ENCODE measurements at regions not wholly inside any gene's neighbourhood (a gene's known extent, or its start where the extent isn't known, plus 50 kb on each side); places are given as distances from the start of the nearest gene placed in this dataset.
"Not testable (repeated sequence)": the region's sequence is repeated elsewhere in the genome, so short reads cannot be mapped to it uniquely, and the experiment has no call there.

GRCh38 chr12:17206553-17206952, 600.6 kb upstream of the LMO3 start:
- no peak for DNase-seq

GRCh38 chr12:17204289-17205054, 598.5 kb upstream of the LMO3 start:
- DNase-seq = no peak

- no peak for DNase-seq
These were observed 597.5 kb upstream of the LMO3 start for GRCh38 chr12:17203497-17203896.

DNA sequence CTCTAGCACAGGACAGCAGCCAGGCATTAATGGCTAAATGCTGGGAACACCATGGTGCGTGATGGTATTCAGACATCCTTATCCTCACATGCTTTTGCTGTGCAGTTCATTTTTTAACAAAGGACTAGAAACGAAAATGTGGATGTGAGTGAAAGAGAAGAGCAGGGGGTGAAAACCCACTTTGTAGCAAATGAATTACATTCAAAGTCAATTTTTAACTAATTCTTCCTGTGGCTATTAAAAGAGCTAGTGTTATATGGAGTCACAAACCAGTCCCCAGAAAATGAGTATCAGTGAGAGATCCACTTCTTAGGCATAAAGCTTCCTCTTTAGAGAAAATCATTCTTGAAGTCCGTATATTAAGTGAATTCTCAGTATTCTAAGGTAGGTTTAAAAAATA, 592.0 kb upstream of the LMO3 start:
- DNase-seq = no peak

GRCh38 chr12:17192721-17193120, 586.8 kb upstream of the LMO3 start:
- no peak for DNase-seq

DNA sequence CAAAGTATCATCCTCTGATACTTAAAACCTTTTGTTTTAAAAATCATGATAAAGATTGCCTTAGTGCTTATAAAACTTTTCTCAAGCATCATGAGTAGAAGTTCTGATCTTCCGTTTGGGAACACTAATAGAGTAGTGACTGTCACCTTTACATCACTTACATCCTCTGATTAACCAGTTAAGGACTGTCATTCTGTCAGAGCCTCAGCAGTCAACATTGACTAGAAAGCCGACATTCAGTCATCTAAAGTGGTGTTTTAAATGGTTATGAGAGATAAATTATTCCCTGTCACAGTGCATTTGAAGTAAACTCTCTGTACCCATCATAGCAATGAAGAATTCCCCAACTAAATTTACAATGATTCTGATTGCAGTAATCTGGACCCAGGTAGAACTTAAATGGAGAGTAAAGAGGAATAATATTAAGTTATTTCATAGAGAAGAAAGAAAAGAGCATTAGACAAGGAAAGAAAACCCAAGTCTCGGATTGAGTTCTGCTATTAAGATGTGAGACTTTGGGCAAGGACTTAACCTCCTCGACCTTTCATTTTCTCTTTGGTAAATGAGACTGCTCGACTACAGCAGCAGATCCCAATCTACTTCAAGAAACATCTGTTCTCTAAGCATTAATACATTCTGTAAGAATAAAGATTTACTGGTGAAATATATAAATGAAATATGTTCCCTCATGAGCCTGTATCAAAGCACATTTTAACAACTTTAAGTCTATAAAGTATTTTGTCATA, 563.9 kb upstream of the LMO3 start:
- DNase-seq = no peak

- DNase-seq = no peak
These were observed 553.7 kb upstream of the LMO3 start for GRCh38 chr12:17159506-17160300.

DNA sequence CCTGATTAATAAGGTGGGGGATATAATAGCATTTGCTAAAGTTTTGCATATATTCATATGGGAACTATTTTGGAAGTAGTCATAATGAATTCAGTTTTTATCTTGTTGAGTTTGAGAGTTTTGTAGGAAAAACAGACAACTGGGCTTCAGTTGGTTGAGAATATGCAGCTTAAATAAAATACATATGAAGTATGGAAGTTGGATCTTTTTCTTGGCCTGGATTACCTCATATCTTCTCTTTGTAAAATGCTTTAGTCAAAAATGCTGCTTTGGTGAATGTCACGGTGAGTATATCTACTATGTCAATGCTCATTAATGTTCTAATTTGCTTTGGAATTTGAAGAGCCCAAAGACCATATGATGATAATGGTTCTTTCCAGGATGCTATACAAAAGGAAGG, 552.2 kb upstream of the LMO3 start:
- DNase-seq = no peak

DNA sequence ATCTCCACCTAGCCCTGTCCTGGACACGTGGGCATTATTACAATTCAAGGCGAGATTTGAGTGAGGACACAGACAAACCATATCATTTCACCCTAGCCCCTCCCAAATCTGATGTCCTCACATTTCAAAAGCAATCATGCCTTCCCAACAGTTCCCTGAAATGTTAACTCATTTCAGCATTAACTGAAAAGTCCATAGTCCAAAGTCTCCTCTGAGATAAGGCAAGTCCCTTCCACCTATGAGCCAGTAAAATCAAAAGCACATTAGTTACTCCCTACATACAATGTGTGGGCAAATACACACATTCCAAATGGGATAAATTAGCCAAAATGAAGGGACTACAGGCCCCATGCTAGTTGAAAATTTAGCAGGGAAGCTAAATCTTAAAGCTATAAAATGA, 546.0 kb upstream of the LMO3 start:
- DNase-seq = no peak

DNA sequence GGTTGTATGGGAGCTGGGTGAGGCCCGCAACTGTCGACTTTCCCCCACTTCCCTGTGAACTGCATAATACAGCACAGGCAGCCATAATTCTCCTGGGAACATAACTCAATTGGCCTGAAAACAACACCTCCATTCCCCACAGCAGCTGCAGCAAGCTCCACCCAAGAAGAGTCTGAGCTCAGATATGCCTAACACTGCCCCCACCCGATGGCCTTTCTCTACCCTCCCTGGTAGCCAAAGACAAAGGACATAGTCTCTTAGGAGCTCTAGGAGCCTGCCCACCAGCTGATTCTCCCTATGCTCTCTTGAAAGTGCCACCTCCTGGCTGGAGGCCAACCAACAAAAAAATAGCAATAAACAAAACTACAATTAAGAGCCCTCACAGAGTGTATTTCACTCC, 542.7 kb upstream of the LMO3 start:
- DNase-seq = no peak

DNA sequence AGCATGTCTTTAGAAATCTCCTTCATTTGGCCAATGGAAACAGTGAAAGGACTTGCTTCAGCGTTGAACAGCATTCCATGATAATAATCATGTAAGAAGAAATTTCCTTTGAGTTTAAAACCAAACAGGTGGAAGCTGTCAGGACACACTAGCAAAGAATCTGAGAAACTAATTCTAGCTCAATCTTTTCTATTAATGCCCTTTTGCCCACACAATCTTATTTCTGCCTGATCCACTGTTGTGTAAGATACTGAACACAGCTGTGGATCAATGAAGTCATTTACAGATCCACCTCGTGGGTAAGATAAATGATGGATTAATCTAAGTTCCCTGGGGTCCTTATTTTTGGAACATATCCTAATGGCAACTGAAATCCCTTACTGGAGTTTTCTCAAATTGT, 536.9 kb upstream of the LMO3 start:
- DNase-seq = no peak

DNA sequence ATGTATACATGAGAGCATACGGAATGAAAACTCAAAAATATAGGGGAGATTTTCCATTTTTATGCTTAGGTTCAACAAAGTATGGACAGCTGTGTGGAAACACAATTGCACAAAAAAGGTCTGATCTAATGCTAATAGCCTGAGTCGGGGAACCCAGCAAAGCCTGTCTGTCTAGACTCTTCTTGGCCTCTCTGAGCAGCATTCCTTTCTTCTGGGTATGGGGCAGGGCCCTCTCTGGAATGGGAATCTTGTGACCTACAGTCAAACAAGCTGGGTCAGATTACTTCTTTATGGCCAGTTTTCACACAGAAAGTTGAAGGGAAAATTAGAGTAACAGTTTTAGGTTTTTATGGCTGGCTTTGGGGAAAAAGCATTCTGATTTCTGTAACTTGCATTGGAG, 534.0 kb upstream of the LMO3 start:
- DNase-seq = no peak

- DNase-seq = no peak
These were observed 531.4 kb upstream of the LMO3 start for GRCh38 chr12:17137396-17137795.

DNA sequence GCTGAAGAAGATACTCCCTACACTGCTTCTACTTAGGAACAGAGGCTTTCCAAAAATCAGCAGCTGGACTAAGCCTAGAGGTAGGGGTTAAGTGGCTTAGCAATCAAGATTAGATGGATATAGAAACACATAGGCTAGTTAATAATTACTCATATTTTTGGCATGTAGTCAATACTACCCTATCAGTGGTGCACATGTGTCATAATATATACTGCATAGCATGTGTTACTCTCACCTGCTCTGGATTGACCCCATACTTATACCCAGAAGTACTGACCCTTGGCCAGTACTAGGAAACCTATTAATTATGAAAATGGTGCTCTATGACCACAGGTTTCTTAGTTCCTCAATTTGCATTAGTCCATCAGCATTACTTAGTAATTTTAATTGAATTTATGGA, 528.4 kb upstream of the LMO3 start:
- no peak for DNase-seq

DNA sequence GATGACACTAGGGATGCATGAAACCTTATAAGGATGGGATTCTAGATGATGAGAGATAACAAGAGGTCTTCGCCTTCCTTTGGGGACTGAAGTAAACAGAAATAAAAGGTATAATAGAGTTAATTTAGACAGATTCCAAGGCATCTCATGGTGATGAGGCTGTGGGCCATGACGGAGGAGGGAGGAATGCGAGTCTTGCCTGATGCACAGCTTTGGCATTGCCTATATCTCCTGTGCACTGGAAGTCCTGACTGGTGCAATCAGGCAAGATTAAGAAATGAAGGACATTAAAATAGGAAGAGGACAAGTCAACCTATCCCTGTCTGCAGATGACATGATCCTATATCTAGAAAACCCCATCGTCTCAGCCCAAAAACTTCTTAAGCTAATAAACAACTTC, 526.4 kb upstream of the LMO3 start:
- DNase-seq = no peak

GRCh38 chr12:17116538-17116937, 510.6 kb upstream of the LMO3 start:
- DNase-seq = not testable (repeated sequence)

- DNase-seq = no peak
These were observed 504.4 kb upstream of the LMO3 start for GRCh38 chr12:17110316-17110715.

DNA sequence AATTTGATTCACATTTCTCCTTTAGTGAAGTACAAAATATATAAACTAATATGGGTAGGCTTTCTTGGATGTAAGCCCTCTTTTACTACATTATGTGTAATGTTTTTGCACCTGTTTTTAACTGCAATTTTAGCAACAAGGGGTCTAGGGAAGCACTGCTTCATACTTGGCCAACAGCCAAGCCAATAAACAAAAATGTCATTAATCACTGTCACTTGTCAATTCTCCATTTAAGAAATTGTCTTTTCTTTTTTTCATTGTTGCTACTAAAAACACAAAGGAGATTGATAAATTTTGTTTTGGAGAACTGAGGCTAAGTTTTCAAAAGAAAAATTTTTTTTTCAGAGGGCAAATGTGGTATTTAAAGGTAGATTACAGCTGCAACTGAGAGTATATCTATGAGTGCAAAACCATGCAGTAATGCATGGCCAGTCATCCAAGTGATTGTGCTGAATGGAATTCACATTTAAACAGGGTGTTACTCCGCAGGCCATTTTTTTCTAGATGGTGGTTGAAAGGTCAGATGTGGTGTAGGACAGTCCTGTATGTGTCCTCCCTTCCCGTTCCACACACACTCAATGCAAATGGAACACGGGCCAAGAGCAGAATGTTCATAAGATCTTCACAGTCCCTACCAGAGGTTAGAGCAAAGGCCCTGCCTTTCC, 503.0 kb upstream of the LMO3 start:
- DNase-seq = no peak

- DNase-seq = no peak
These were observed 498.8 kb upstream of the LMO3 start for GRCh38 chr12:17104801-17105200.

DNA sequence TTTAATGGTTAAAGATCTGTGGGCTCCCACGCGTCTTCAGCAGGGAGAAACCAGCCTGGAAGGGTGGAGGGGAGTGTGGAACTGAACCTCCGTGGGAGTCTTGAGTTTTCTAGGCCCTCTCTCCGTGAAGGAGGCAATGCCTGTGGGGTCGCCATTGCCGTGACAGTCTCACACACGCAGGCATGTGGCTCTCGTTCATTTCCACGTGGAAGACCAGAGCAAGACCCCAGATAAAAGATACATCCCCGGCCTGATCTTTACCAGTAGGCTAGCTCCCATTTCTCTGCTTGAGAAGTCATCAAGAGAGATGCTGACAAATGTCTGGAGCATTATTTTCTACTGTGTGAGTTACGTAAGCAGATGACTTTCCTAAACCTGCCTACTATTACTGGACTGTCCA, 491.7 kb upstream of the LMO3 start:
- no peak for DNase-seq

DNA sequence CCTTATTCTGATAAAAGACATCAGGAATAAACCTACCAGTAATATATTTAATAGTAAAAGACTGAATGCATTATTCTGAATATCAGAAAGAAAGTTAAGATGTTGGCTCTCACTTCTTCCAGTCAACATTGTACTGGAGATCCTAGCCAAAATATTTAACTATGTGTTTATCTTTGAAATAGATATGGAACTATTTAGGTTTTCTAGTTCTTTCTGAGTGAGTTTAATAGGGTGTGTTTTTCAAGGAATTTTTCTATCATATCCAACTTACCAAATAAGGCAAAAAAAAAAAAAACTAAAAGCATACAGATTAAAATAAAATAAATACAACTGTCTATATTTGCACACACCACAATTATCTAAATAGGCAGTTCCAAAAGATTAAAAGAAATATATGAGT, 478.9 kb upstream of the LMO3 start:
- DNase-seq = no peak

DNA sequence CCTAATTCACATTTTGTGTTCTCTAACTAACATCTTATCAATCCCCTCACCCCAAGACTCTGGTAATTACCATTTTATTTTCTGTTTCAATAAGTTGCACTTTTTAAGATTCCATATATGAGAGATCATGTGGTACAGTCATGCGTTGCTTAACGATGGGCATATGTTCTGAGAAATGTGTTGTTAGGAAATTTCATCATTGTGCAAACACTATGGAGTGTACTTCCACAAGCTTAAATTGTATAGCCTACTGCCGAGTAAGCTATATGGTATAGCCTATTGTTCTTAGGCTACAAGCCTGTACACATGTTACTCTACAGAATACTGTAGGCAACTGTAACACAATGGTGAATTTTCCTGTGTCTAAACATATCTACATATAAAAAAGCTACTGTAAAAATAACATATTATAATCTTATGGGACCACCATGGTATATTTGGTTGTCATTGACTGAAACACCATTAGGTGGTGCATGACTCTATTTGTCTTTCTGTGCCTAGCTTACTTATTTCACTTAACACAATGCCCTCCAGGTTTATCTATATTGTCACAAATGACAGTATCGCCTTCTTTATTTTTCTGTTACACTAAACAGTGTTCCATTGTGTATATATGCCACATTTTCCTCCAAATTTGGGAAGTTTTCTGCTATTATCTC, 473.4 kb upstream of the LMO3 start:
- DNase-seq = no peak

- DNase-seq = no peak
These were observed 471.6 kb upstream of the LMO3 start for GRCh38 chr12:17077594-17077993.
